ENCODE measurements at regions not wholly inside any gene's neighbourhood (a gene's known extent, or its start where the extent isn't known, plus 50 kb on each side); places are given as distances from the start of the nearest gene placed in this dataset.

- no peak for TF ChIP-seq CTCF (IDR thresholded peaks at IDR 0.05; ENCODE audit: low read depth, low read length)
- no peak for TF ChIP-seq POLR2A (IDR thresholded peaks at IDR 0.05; ENCODE audit: extremely low read depth, insufficient read length)
- TF ChIP-seq, protein P1, sequence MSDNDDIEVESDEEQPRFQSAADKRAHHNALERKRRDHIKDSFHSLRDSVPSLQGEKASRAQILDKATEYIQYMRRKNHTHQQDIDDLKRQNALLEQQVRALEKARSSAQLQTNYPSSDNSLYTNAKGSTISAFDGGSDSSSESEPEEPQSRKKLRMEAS (IDR thresholded peaks at IDR 0.05; ENCODE audit: low read depth, low read length): no peak
Measured at GRCh38 chr13:42696191-42696590, 85.2 kb upstream of the FAM216B start.

All from NB4 (cell line).